SK-N-SH (cell line): ENCODE measurements at regions not wholly inside any gene's neighbourhood (a gene's known extent, or its start where the extent isn't known, plus 50 kb on each side); places are given as distances from the start of the nearest gene placed in this dataset.

ENCODE experiments used
- CTCF ChIA-PET: fragments of 300-600, 350-600 bp; formaldehyde crosslinking; extraction: SDS; loops from one replicate; lab custom pipeline; 2021; lab: Yijun Ruan, JAX
- POLR2A ChIA-PET: fragments of 350-600 bp; sonication (Branson Sonifier 250); formaldehyde crosslinking; extraction: SDS; loops from one replicate; lab custom pipeline; 2020; ENCODE audit warnings: antibody characterized with exemption, inconsistent platforms; lab: Yijun Ruan, JAX
- DNase-seq: peaks from one replicate; pipeline ENCODE4 v3.0.0; 2012
- H2AFZ ChIP-seq: fragments of 200-600 bp; sonication (generic); 2 replicates; pipeline ENCODE4 v1.8.1; 2016; ENCODE audit warnings: antibody characterized with exemption, mild to moderate bottlenecking, low read depth
- H3F3A ChIP-seq: fragments of 200-600 bp; sonication (generic); replicated peaks from 2 replicates; pipeline ENCODE3; 2016; ENCODE audit warnings: antibody characterized with exemption, mild to moderate bottlenecking; ENCODE audit not compliant: insufficient read depth
- H3K27ac ChIP-seq, 2 experiments: fragments of 200-500 bp in 1 of 2; fragments of 200-600 bp in 1 of 2; sonication (Bioruptor generic) in 1 of 2; sonication (generic), shearing (Covaris generic) in 1 of 2; 2 replicates each; pipeline versions ENCODE4 v1.5.1 to v1.6.1; 2014 to 2016; ENCODE audit warnings: low read depth in 2 of 2, inconsistent platforms in 1 of 2, low read length in 1 of 2, mild to moderate bottlenecking in 1 of 2, mixed read lengths in 1 of 2
- H3K27me3 ChIP-seq: fragments of 200-600 bp; sonication (generic), shearing (Covaris generic); 2 replicates; pipeline ENCODE4 v1.6.1; 2016; ENCODE audit warnings: mixed run types; ENCODE audit not compliant: insufficient read depth
- H3K36me3 ChIP-seq, 2 experiments: fragments of 200-500 bp in 1 of 2; fragments of 200-600 bp in 1 of 2; sonication (Bioruptor generic) in 1 of 2; sonication (generic) in 1 of 2; replicated peaks in 1 of 2; 2 replicates each; pipeline versions ENCODE3 to v1.5.1; 2014 to 2016; ENCODE audit warnings: low read length in 1 of 2, mild to moderate bottlenecking in 1 of 2; ENCODE audit not compliant: insufficient read depth in 2 of 2, control insufficient read depth in 1 of 2
- H3K4me1 ChIP-seq, 2 experiments: fragments of 200-500 bp in 1 of 2; fragments of 200-600 bp in 1 of 2; sonication (Bioruptor generic) in 1 of 2; sonication (generic), shearing (Covaris generic) in 1 of 2; 2 replicates each; pipeline versions ENCODE4 v1.5.1 to v1.6.1; 2014 to 2016; ENCODE audit warnings: low read depth in 1 of 2, low read length in 1 of 2, mixed run types in 1 of 2; ENCODE audit not compliant: insufficient read depth in 2 of 2, control insufficient read depth in 1 of 2
- H3K4me2 ChIP-seq: fragments of 200-600 bp; sonication (generic), shearing (Covaris generic); 2 replicates; pipeline ENCODE4 v1.6.1; 2017; ENCODE audit warnings: mixed run types
- H3K4me3 ChIP-seq, 2 experiments: fragments of 200-500 bp in 1 of 2; fragments of 200-600 bp in 1 of 2; sonication (Bioruptor generic) in 1 of 2; sonication (generic), shearing (Covaris generic) in 1 of 2; 2 replicates each; pipeline versions ENCODE4 v1.5.1 to v1.8.1; 2014 to 2016; ENCODE audit warnings: low read depth in 2 of 2, inconsistent platforms in 1 of 2, low read length in 1 of 2, mild to moderate bottlenecking in 1 of 2, mixed read lengths in 1 of 2, moderate library complexity in 1 of 2
- H3K79me2 ChIP-seq: fragments of 200-600 bp; sonication (generic); 2 replicates; pipeline ENCODE4 v1.8.1; 2017; ENCODE audit warnings: mild to moderate bottlenecking; ENCODE audit not compliant: insufficient read depth
- H3K9ac ChIP-seq: fragments of 200-600 bp; sonication (generic); 2 replicates; pipeline ENCODE4 v1.6.1; 2017; ENCODE audit warnings: mixed run types
- H3K9me2 ChIP-seq: fragments of 200-600 bp; sonication (generic); 2 replicates; pipeline ENCODE4 v1.6.1; 2017; ENCODE audit warnings: mixed run types
- H3K9me3 ChIP-seq: fragments of 200-600 bp; sonication (generic); 2 replicates; pipeline ENCODE4 v1.6.1; 2017; ENCODE audit warnings: mixed run types, mild to moderate bottlenecking, moderate library complexity
- H4K20me1 ChIP-seq: fragments of 200-600 bp; sonication (generic); 2 replicates; pipeline ENCODE4 v1.6.1; 2017; ENCODE audit warnings: mild to moderate bottlenecking, mixed run types; ENCODE audit not compliant: insufficient read depth
- CTCF ChIP-seq: fragments of 200-600 bp; sonication (generic); IDR thresholded peaks from 2 replicates; pipeline ENCODE4 v1.6.1; 2017; ENCODE audit warnings: antibody characterized with exemption, mild to moderate bottlenecking, moderate library complexity
- ELF1 ChIP-seq: IDR thresholded peaks from 2 replicates; pipeline ENCODE4 v1.4.0; 2012
- IRF3 ChIP-seq: fragments of 150-350 bp; IDR thresholded peaks from 2 replicates; pipeline ENCODE4 v1.6.1; 2016; ENCODE audit warnings: mild to moderate bottlenecking, low read depth, low read length
- REST ChIP-seq: IDR thresholded peaks from 2 replicates; pipeline ENCODE4 v1.6.1; 2012; ENCODE audit warnings: mild to moderate bottlenecking, low read depth, low read length, moderate library complexity
- RFX5 ChIP-seq: IDR thresholded peaks from 2 replicates; pipeline ENCODE4 v1.6.1; 2012; ENCODE audit warnings: mild to moderate bottlenecking, improper control_type of control experiment, low read length
- RXRA ChIP-seq: IDR thresholded peaks from 2 replicates; pipeline ENCODE4 v1.4.0; 2012; ENCODE audit warnings: low read depth, mild to moderate bottlenecking, borderline replicate concordance
- TEAD4 ChIP-seq: IDR thresholded peaks from 2 replicates; pipeline ENCODE4 v1.4.0; 2012; ENCODE audit warnings: mild to moderate bottlenecking, borderline replicate concordance; ENCODE audit not compliant: insufficient read depth
- WGBS: methylation state at CpG from one replicate; pipeline ENCODE4 v1.1.6; 2017; ENCODE audit warnings: low lambda C conversion rate; 5-methylcytosine and 5-hydroxymethylcytosine counted together

- Histone ChIP-seq H3F3A (peaks cover 16% of the 10 kb centered on the region), H3K27ac (no peak overlapping the region; a peak in 1 of 4 replicates), H3K9me3 (no peaks in the 10 kb centered on the region), H2AFZ (no peak overlapping the region), H3K4me1 (peaks cover 0 to 4% of the 10 kb centered on the region in 2 experiments; a peak in 2 of 4 replicates), H3K4me2 (no peak overlapping the region), H3K4me3 (no peak overlapping the region), H3K79me2 (peaks cover 8% of the 10 kb centered on the region; the same call in 1 of the 2 replicates), H3K27me3 (no peaks in the 10 kb centered on the region), H3K36me3 (peaks cover 52 to 62% of the 10 kb centered on the region in 2 experiments), H4K20me1 (peaks cover 24% of the 10 kb centered on the region), H3K9me2 (no peaks in the 10 kb centered on the region), H3K9ac (no peak overlapping the region)
- TF ChIP-seq ELF1 (no peak), IRF3 (no peak), TEAD4 (no peak), RFX5 (no peak), REST (no peak), RXRA (no peak), CTCF (no peak)
- ChIA-PET CTCF (interaction anchor here (0.8 to 21.9 kb wide), 5 partner anchors 13 to 160 kb away, joined by 3 to 566 read pairs (median 31); no protein-coding TSS in a partner anchor), POLR2A (no interaction called here)
- 92% methylated on average over 21 of the region's 27 CpGs for WGBS
- DNase-seq = no peak
Measured at GRCh38 chr17:77490361-77491183, 349.8 kb downstream of the SEC14L1 start.
